K562 (cell line): ENCODE measurements at regions not wholly inside any gene's neighbourhood (a gene's known extent, or its start where the extent isn't known, plus 50 kb on each side); places are given as distances from the start of the nearest gene placed in this dataset.

Experiments
- ATF7 ChIP-seq: fragments of 450-650 bp; IDR thresholded peaks from 2 replicates; pipeline ENCODE4 v1.7.1; 2014; ENCODE audit warnings: mild to moderate bottlenecking, moderate library complexity
- CBFA2T2 ChIP-seq: fragments of 450-650 bp; conservative IDR thresholded peaks from 2 replicates; pipeline ENCODE4 v1.6.1; 2017; ENCODE audit warnings: mild to moderate bottlenecking
- CREM ChIP-seq: IDR thresholded peaks from 2 replicates; pipeline ENCODE4 v1.6.1; 2014; ENCODE audit warnings: antibody characterized with exemption, low read depth
- DMBX1 ChIP-seq: fragments of 250-450 bp; sonication (Bioruptor Pico); IDR thresholded peaks from 2 replicates; pipeline ENCODE4 v1.8.0; 2022; ENCODE audit warnings: inconsistent platforms, mild to moderate bottlenecking, moderate library complexity, borderline replicate concordance
- ELF2 ChIP-seq: fragments of 250-450 bp; sonication (Bioruptor Pico); IDR thresholded peaks from 2 replicates; pipeline ENCODE4 v1.5.0; 2021; ENCODE audit warnings: mild to moderate bottlenecking
- ETV6 ChIP-seq, 3 experiments: fragments of 150-350 bp in 1 of 3; sonication (generic) in 1 of 3; formaldehyde crosslinking in 1 of 3; IDR thresholded peaks; 2 replicates each; pipeline versions ENCODE4 v1.6.1 to v1.8.0; 2014 to 2022; ENCODE audit warnings: borderline replicate concordance in 2 of 3, low read depth in 2 of 3, antibody characterized with exemption in 1 of 3, low read length in 1 of 3, mild to moderate bottlenecking in 1 of 3, missing genetic modification reagents in 1 of 3
- HDGF ChIP-seq: fragments of 450-650 bp; IDR thresholded peaks from 2 replicates; pipeline ENCODE4 v1.6.1; 2016
- HMGN3 ChIP-seq: IDR thresholded peaks from 2 replicates; pipeline ENCODE4 v1.6.1; 2011; ENCODE audit warnings: borderline replicate concordance, low read depth, mild to moderate bottlenecking, mixed read lengths, low read length; ENCODE audit not compliant: insufficient read length; ENCODE audit errors: extremely low read depth
- KAT8 ChIP-seq: fragments of 450-650 bp; IDR thresholded peaks from 2 replicates; pipeline ENCODE4 v1.6.1; 2016; ENCODE audit warnings: low read depth, mild to moderate bottlenecking
- KDM1A ChIP-seq, 2 experiments: fragments of 450-650 bp; IDR thresholded peaks; 2 replicates each; pipeline ENCODE4 v1.6.1; 2016; ENCODE audit warnings: mild to moderate bottlenecking in 2 of 2
- KLF6 ChIP-seq: fragments of 250-450 bp; sonication (Bioruptor Pico); IDR thresholded peaks from 2 replicates; pipeline ENCODE4 v1.4.0; 2020; ENCODE audit warnings: mild to moderate bottlenecking, moderate library complexity, borderline replicate concordance
- NR3C1 ChIP-seq: sonication (generic); formaldehyde crosslinking; IDR thresholded peaks from 2 replicates; pipeline ENCODE4 v1.8.1; 2022; ENCODE audit warnings: missing genetic modification reagents
- POLR2G ChIP-seq: fragments of 200-400 bp; formaldehyde crosslinking; IDR thresholded peaks from 2 replicates; pipeline ENCODE4 v1.6.1; 2017; ENCODE audit warnings: low read depth, mild to moderate bottlenecking, antibody characterized with exemption, low read length, moderate library complexity
- RBBP5 ChIP-seq: fragments of 200-600 bp; sonication (generic); IDR thresholded peaks from 2 replicates; pipeline ENCODE4 v1.6.1; 2012; ENCODE audit warnings: borderline replicate concordance, mild to moderate bottlenecking, low read length, control low read depth, inconsistent platforms; ENCODE audit not compliant: insufficient read depth, poor library complexity, severe bottlenecking
- RBFOX2 ChIP-seq: fragments of 200-400 bp; formaldehyde crosslinking; IDR thresholded peaks from 2 replicates; pipeline ENCODE4 v1.6.1; 2017; ENCODE audit warnings: low read depth, mild to moderate bottlenecking, low read length, moderate library complexity
- SMARCA4 ChIP-seq: fragments of 450-650 bp; IDR thresholded peaks from 2 replicates; pipeline ENCODE4 v1.6.1; 2016
- TEAD1 ChIP-seq, 2 experiments: fragments of 450-650 bp in 1 of 2; sonication (generic) in 1 of 2; formaldehyde crosslinking; IDR thresholded peaks; 2 replicates each; pipeline versions ENCODE4 v1.4.0 to v1.8.0; 2020 to 2022; ENCODE audit warnings: mild to moderate bottlenecking in 2 of 2, missing genetic modification reagents in 1 of 2
- ZBTB7A ChIP-seq: IDR thresholded peaks from 2 replicates; pipeline ENCODE4 v1.6.1; 2011; ENCODE audit warnings: low read depth, mild to moderate bottlenecking, low read length, moderate library complexity, borderline replicate concordance; ENCODE audit not compliant: control insufficient read depth
- ZEB2 ChIP-seq: fragments of 450-650 bp; IDR thresholded peaks from 2 replicates; pipeline ENCODE4 v1.6.1; 2016
- TF ChIP-seq, protein P1 (sequence below): sonication (generic); formaldehyde crosslinking; IDR thresholded peaks from 2 replicates; pipeline ENCODE4 v1.8.1; 2023; ENCODE audit warnings: mild to moderate bottlenecking, missing genetic modification reagents, moderate library complexity
- TF ChIP-seq, protein P2 (sequence below): fragments of 450-650 bp; IDR thresholded peaks from 2 replicates; pipeline ENCODE4 v1.6.1; 2014; ENCODE audit warnings: low read depth, mild to moderate bottlenecking, moderate library complexity, borderline replicate concordance
- TF ChIP-seq, protein P3 (sequence below): sonication (generic); formaldehyde crosslinking; IDR thresholded peaks from 2 replicates; pipeline ENCODE4 v1.9.0; 2022; ENCODE audit warnings: mild to moderate bottlenecking, missing genetic modification reagents
- TF ChIP-seq, protein P4 (sequence below), 2 experiments: fragments of 250-450 bp in 1 of 2; fragments of 450-650 bp in 1 of 2; sonication (Bioruptor Pico) in 1 of 2; IDR thresholded peaks; 2 replicates each; pipeline versions ENCODE4 v1.6.1 to v1.8.0; 2016 to 2021; ENCODE audit warnings: mild to moderate bottlenecking in 2 of 2, moderate library complexity in 2 of 2, missing compliant biosample characterization in 1 of 2, missing genetic modification characterization in 1 of 2

DNA sequence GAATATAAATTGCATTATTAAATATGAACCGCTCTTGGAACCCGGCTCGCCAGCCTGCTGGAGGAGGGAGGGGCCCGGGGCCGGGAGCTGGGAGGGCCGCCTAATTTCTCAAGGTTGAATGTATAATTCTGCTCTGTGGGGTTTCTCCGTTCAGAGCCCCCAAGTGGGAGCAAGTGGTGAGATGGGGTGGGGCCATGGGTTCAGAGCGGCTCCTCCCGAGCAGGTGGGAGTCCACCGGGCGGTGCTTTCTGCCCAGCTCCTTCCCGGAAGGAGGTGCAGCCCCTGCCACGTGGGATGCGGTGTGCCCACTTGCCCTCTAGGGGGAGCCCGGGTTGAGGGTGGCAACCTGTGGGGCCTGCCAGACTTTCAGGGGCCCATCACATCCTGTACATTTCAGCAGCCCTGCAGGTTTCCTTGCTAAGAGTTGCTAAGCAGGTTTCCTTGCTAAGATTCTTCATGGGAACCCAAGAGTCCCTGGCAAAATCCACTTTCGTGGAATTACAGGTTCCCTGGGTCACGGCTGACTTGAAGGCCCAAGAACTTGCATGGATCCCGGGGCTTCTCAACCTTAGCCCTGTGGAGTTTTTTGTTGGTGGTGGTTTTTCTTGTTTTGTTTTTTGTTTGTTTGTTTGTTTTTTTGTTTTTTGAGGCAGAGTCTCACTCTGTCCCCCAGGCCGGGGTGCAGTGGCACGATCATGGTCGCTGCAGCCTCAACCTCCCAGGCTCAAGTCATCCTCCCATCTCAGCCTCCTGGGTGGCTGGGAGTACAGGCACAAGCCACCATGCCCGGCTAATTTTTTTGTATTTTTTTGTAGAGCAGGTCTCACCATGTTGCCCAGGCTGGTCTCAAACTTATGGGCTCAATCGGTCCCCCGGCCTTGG is 196.7 kb upstream of the GSE1 start (continued):
- TF ChIP-seq ZBTB7A = peak; percentile 81
- peak; percentile 70; the same call in 1 of the 2 replicates for TF ChIP-seq KLF6 (CRISPR knock-in tag)
- TF ChIP-seq, protein P1, sequence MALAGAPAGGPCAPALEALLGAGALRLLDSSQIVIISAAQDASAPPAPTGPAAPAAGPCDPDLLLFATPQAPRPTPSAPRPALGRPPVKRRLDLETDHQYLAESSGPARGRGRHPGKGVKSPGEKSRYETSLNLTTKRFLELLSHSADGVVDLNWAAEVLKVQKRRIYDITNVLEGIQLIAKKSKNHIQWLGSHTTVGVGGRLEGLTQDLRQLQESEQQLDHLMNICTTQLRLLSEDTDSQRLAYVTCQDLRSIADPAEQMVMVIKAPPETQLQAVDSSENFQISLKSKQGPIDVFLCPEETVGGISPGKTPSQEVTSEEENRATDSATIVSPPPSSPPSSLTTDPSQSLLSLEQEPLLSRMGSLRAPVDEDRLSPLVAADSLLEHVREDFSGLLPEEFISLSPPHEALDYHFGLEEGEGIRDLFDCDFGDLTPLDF = 0 out of 2 replicates have a peak, but pooled peaks have one; percentile 24
- TF ChIP-seq, protein P2, sequence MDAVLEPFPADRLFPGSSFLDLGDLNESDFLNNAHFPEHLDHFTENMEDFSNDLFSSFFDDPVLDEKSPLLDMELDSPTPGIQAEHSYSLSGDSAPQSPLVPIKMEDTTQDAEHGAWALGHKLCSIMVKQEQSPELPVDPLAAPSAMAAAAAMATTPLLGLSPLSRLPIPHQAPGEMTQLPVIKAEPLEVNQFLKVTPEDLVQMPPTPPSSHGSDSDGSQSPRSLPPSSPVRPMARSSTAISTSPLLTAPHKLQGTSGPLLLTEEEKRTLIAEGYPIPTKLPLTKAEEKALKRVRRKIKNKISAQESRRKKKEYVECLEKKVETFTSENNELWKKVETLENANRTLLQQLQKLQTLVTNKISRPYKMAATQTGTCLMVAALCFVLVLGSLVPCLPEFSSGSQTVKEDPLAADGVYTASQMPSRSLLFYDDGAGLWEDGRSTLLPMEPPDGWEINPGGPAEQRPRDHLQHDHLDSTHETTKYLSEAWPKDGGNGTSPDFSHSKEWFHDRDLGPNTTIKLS = peak; percentile 98
- no peak for TF ChIP-seq NR3C1 (CRISPR knock-in tag)
- 0 out of 2 replicates have a peak, but pooled peaks have one; percentile 36 for TF ChIP-seq DMBX1 (CRISPR knock-in tag)
- TF ChIP-seq KDM1A (IDR thresholded peaks at IDR 0.05) = no peak
- TF ChIP-seq, protein P3, sequence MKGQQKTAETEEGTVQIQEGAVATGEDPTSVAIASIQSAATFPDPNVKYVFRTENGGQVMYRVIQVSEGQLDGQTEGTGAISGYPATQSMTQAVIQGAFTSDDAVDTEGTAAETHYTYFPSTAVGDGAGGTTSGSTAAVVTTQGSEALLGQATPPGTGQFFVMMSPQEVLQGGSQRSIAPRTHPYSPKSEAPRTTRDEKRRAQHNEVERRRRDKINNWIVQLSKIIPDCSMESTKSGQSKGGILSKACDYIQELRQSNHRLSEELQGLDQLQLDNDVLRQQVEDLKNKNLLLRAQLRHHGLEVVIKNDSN = peak; percentile 93
- TF ChIP-seq POLR2G = peak; percentile 72
- 0 out of 4 replicates have a peak, but pooled peaks of 1 of the 2 experiments have one; percentile 25 for TF ChIP-seq TEAD1 (CRISPR knock-in tag; IDR thresholded peaks at IDR 0.05)
- TF ChIP-seq, protein P4, sequence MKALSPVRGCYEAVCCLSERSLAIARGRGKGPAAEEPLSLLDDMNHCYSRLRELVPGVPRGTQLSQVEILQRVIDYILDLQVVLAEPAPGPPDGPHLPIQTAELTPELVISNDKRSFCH (CRISPR knock-in tag; IDR thresholded peaks at IDR 0.05) = no peak
- TF ChIP-seq, protein P4 (tag; IDR thresholded peaks at IDR 0.05) = 0 out of 2 replicates have a peak, but pooled peaks have one; percentile 16
- 0 out of 2 replicates have a peak, but pooled peaks have one; percentile 12 for TF ChIP-seq ZEB2
- TF ChIP-seq CREM = peak; percentile 80
- no peak for TF ChIP-seq KAT8
- peak; percentile 25; the same call in 1 of the 2 replicates for TF ChIP-seq SMARCA4
- peak; percentile 41; the same call in 1 of the 2 replicates for TF ChIP-seq ATF7
- TF ChIP-seq HMGN3 = peak; percentile 70
- TF ChIP-seq RBBP5 = no peak
- peak; percentile 31; the same call in 1 of the 2 replicates for TF ChIP-seq CBFA2T2
- 0 out of 4 replicates have a peak, but pooled peaks of 1 of the 2 experiments have one; percentile 11 for TF ChIP-seq ETV6 (IDR thresholded peaks at IDR 0.05; ENCODE audit: borderline replicate concordance in 1 of 2, low read depth in 2 of 2, low read length in 1 of 2)
- no peak for TF ChIP-seq ETV6 (CRISPR knock-in tag; IDR thresholded peaks at IDR 0.05; ENCODE audit: borderline replicate concordance)
- TF ChIP-seq HDGF = peak; percentile 50; the same call in 1 of the 2 replicates
- peak; percentile 69 for TF ChIP-seq RBFOX2
- peak; percentile 47; the same call in 1 of the 2 replicates for TF ChIP-seq ELF2
